GM19468 (cell line): ENCODE measurements at regions not wholly inside any gene's neighbourhood (a gene's known extent, or its start where the extent isn't known, plus 50 kb on each side); places are given as distances from the start of the nearest gene placed in this dataset.
A peak's percentile ranks its signal among the peaks of the same experiment; 100 is the strongest.
"Not testable (repeated sequence)": the region's sequence is repeated elsewhere in the genome, so short reads cannot be mapped to it uniquely, and the experiment has no call there.

Source experiments
- ATAC-seq: cut with Tn5 transposase; IDR thresholded peaks from one replicate; pipeline ENCODE4 v1.9.1; 2021; ENCODE audit warnings: mild to moderate bottlenecking, moderate library complexity, moderate number of reproducible peaks; ENCODE audit not compliant: unreplicated experiment; ENCODE audit errors: extremely low read depth

- ATAC-seq = no peak
Observed at GRCh38 chr5:176133877-176134276, 104.3 kb upstream of the SIMC1 start.

- ATAC-seq = no peak
Observed at GRCh38 chr5:176134529-176135223, 103.5 kb upstream of the SIMC1 start.

GRCh38 chr5:176140138-176140537 lies 98.1 kb upstream of the SIMC1 start:
- peak; percentile 26 for ATAC-seq

GRCh38 chr5:176144508-176144907 lies 93.7 kb upstream of the SIMC1 start:
- no peak for ATAC-seq

GRCh38 chr5:176149948-176150347 lies 88.3 kb upstream of the SIMC1 start:
- ATAC-seq = not testable (repeated sequence)

- ATAC-seq = no peak
Observed at GRCh38 chr5:176151281-176151680, 86.9 kb upstream of the SIMC1 start.

- no peak for ATAC-seq
Observed at GRCh38 chr5:176152191-176152929, 85.9 kb upstream of the SIMC1 start.

GRCh38 chr5:176152930-176153311 lies 85.3 kb upstream of the SIMC1 start:
- ATAC-seq = no peak

GRCh38 chr5:176153741-176154140 lies 84.5 kb upstream of the SIMC1 start:
- ATAC-seq = no peak

GRCh38 chr5:176154821-176155220 lies 83.4 kb upstream of the SIMC1 start:
- ATAC-seq = no peak

GRCh38 chr5:176155922-176156359 lies 82.3 kb upstream of the SIMC1 start:
- ATAC-seq = no peak

- ATAC-seq = no peak
Observed at GRCh38 chr5:176157656-176158055, 80.6 kb upstream of the SIMC1 start.

GRCh38 chr5:176161431-176161830 lies 76.8 kb upstream of the SIMC1 start:
- no peak for ATAC-seq

- no peak for ATAC-seq
Observed at GRCh38 chr5:176162198-176162597, 76.0 kb upstream of the SIMC1 start.

GRCh38 chr5:176162888-176163287 lies 75.3 kb upstream of the SIMC1 start:
- ATAC-seq = no peak

- no peak for ATAC-seq
Observed at GRCh38 chr5:176166427-176166826, 71.8 kb upstream of the SIMC1 start.

GRCh38 chr5:176167800-176168199 lies 70.4 kb upstream of the SIMC1 start:
- no peak for ATAC-seq

- ATAC-seq = no peak
Observed at GRCh38 chr5:176169393-176170063, 68.7 kb upstream of the SIMC1 start.

GRCh38 chr5:176170084-176170483 lies 68.1 kb upstream of the SIMC1 start:
- no peak for ATAC-seq

- ATAC-seq = no peak
Observed at GRCh38 chr5:176171171-176171760, 67.0 kb upstream of the SIMC1 start.

GRCh38 chr5:176172246-176172645 lies 66.0 kb upstream of the SIMC1 start:
- no peak for ATAC-seq
